ENCODE measurements at regions not wholly inside any gene's neighbourhood (a gene's known extent, or its start where the extent isn't known, plus 50 kb on each side); places are given as distances from the start of the nearest gene placed in this dataset.
"Not testable (repeated sequence)": the region's sequence is repeated elsewhere in the genome, so short reads cannot be mapped to it uniquely, and the experiment has no call there.

- not testable (repeated sequence) for DNase-seq
Observed at GRCh38 chr17:27210809-27211208, 83.1 kb upstream of the WSB1 start.

GRCh38 chr17:27216836-27217235, 77.1 kb upstream of the WSB1 start:
- DNase-seq = no peak

- no peak for DNase-seq
Observed at GRCh38 chr17:27217631-27218030, 76.3 kb upstream of the WSB1 start.

GRCh38 chr17:27218041-27218440, 75.9 kb upstream of the WSB1 start:
- no peak for DNase-seq

GRCh38 chr17:27218719-27219488, 75.0 kb upstream of the WSB1 start:
- DNase-seq = no peak

GRCh38 chr17:27222515-27222914, 71.4 kb upstream of the WSB1 start:
- DNase-seq = no peak

GRCh38 chr17:27224526-27225315, 69.2 kb upstream of the WSB1 start:
- no peak for DNase-seq

GRCh38 chr17:27226611-27227230, 67.2 kb upstream of the WSB1 start:
- DNase-seq = no peak

GRCh38 chr17:27230996-27231395, 62.9 kb upstream of the WSB1 start:
- no peak for DNase-seq

GRCh38 chr17:27232328-27232727, 61.6 kb upstream of the WSB1 start:
- no peak for DNase-seq

- no peak for DNase-seq
Observed at GRCh38 chr17:27233059-27233458, 60.9 kb upstream of the WSB1 start.

GRCh38 chr17:27233776-27234175, 60.1 kb upstream of the WSB1 start:
- no peak for DNase-seq

- no peak for DNase-seq
Observed at GRCh38 chr17:27236717-27237315, 57.1 kb upstream of the WSB1 start.

- no peak for DNase-seq
Observed at GRCh38 chr17:27237890-27238289, 56.0 kb upstream of the WSB1 start.

GRCh38 chr17:27239046-27239445, 54.9 kb upstream of the WSB1 start:
- no peak for DNase-seq

- DNase-seq = no peak
Observed at GRCh38 chr17:27239584-27239983, 54.3 kb upstream of the WSB1 start.

GRCh38 chr17:27240086-27240801, 53.7 kb upstream of the WSB1 start:
- DNase-seq = no peak

GRCh38 chr17:27240802-27241155, 53.1 kb upstream of the WSB1 start:
- DNase-seq = no peak

GRCh38 chr17:27241346-27241946, 52.5 kb upstream of the WSB1 start:
- DNase-seq = no peak

- no peak for DNase-seq
Observed at GRCh38 chr17:27242951-27243350, 51.0 kb upstream of the WSB1 start.

GRCh38 chr17:27244011-27244410, 49.9 kb upstream of the WSB1 start:
- no peak for DNase-seq
